Stimulated activated CD8-positive, alpha-beta memory T cell treated with anti-CD3 and anti-CD28 coated beads, Interleukin-7, amount 100 ng/mL, for 48 hours (primary cell): ENCODE measurements at regions not wholly inside any gene's neighbourhood (a gene's known extent, or its start where the extent isn't known, plus 50 kb on each side); places are given as distances from the start of the nearest gene placed in this dataset.
"Not testable (repeated sequence)": the region's sequence is repeated elsewhere in the genome, so short reads cannot be mapped to it uniquely, and the experiment has no call there.

Experiments used
- DNase-seq, 2 donors: peaks; one replicate each; pipeline ENCODE4 v3.0.0-alpha.2; 2020; ENCODE audit warnings: low read depth in 1 of 2; ENCODE audit errors: extremely low read depth in 1 of 2

DNA sequence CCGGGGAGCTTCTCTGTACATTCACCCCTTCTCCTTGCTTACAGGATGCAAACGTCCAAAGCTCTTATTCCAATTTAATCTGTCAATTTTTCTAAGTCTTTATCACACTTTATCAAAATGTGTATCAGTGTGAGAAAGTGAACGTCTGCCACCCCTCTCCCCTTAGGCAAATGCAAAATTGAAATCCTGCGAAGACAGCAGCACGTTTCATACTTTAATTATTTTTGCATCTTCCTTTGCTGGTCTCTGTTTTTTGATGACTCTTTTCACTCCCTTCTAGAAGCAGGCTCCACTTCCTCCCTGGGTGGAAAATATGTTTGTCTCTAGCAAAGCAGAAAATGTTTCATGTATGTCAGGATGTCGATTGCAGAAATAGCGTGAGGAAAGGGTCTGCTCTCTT, 576.5 kb upstream of the BRINP1 start:
- DNase-seq: no peak

- no peak for DNase-seq
Observed at GRCh38 chr9:119941091-119941490, 571.9 kb upstream of the BRINP1 start.

- no peak for DNase-seq
Observed at GRCh38 chr9:119938871-119939270, 569.6 kb upstream of the BRINP1 start.

DNA sequence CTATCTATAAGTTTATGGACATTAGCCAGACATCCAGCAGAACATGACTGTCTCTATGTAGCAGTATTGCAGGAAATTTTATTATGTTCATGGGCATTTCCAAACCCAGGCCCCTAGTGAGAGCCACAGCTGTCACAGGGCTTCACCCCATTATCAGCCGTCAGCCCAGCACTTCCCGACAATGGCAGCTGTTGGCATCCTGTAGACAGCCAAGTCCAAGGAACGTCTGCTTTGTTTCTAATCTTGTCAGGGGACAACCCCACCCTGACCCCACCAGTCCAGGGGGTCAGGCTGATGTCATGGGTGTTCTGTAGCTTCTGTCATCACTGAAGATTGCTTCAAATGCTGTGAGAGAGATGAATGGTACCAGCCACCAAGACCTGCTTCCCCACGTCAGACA, 565.3 kb upstream of the BRINP1 start:
- no peak for DNase-seq

DNA sequence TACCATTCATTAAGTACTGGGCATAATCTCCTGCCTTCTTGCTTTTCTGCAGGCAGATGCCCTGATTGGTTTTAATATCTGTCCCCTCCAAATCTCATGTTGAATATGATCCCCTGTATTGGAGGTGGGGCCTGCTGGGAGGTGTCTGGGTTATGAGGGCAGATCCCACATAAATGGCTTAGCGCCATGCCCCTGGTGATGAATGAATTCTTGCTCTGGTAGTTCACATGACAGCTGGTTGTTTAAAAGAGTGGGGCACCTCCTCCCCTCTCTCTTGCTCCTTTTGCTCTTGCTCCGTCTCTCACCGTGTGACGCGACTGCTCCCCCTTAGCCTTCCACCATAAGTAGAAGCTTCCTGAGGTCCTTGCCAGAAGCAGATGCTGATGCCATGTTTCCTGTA, 564.0 kb upstream of the BRINP1 start:
- DNase-seq: no peak

DNA sequence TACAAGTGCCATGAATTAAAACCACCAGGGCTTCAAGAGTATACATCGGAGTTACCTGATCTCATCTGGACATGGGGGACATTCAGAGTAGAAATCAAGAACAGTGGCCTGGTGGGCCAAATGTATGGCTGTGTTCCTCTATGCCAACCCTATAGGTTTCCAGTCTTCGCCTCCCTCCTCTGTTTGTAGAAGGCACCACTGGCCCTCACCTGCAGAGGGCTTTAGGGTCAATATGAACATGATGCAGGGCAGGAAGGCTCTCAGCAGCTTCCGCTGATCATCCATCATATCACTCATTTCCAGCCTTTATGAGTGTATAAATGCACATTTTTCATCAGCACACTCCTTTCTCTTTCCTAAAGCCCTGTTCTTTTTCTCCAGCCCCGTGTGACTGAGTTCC, 555.5 kb upstream of the BRINP1 start:
- no peak for DNase-seq

DNA sequence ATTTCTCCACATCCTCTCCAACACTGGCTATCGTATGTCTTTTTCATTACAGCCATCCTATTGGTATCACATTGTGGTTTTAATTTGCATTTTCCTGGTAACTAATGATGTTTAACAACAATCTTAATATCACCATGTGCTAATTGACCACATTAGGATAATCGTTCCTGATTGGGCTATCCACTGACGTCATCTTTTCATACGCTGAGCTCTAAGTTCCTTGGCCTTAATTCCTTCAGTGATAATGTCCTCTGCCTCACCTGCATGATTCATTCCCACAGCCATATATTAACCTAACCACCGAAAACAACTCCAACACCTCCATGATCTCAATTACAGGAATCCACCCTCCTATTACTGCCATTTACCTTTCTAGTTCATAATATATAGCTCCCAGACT, 547.9 kb upstream of the BRINP1 start:
- DNase-seq: no peak

DNA sequence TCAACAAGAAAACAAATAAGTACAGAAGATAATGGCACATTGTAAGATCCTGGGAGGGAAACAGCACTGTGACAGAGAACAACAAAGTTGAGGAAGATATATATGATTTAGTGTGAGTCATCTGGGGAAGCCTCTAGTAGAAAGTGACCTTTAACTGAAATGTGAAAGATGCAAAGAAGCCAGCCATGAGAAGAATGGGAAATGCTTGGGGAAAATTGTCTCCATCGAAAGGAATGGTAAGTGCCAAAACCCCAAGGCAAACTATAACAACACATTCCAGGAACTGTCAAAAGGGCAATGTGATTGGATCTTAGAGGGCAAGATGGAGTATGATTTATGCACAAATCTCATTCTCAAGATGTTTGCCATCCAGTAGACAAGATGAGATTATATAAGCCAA, 537.8 kb upstream of the BRINP1 start:
- no peak for DNase-seq

GRCh38 chr9:119905724-119906123, 536.5 kb upstream of the BRINP1 start:
- no peak for DNase-seq

- no peak for DNase-seq
Observed at GRCh38 chr9:119903851-119904250, 534.6 kb upstream of the BRINP1 start.

DNA sequence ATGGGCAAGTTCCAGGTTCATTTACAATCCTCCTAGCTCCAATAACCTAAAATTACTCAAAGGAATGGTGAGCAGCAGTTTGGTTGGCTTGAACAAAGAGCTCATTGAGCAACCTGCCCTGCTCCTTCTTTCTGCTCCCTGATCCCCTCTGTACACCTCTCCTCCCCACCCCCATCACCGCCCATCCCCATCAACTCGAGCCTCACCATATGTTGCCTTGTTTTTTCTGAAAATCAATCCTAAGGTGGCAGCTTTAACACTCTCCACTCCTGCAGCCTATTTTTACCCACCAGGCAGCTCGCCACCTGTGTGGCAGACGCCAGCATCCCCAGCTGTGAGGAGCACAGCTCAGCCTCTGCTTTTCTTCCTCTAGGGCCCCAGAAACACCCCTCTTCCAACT, 533.4 kb upstream of the BRINP1 start:
- no peak for DNase-seq

GRCh38 chr9:119898316-119898715, 529.1 kb upstream of the BRINP1 start:
- DNase-seq: no peak

- no peak for DNase-seq
Observed at GRCh38 chr9:119884438-119884837, 515.2 kb upstream of the BRINP1 start.

DNA sequence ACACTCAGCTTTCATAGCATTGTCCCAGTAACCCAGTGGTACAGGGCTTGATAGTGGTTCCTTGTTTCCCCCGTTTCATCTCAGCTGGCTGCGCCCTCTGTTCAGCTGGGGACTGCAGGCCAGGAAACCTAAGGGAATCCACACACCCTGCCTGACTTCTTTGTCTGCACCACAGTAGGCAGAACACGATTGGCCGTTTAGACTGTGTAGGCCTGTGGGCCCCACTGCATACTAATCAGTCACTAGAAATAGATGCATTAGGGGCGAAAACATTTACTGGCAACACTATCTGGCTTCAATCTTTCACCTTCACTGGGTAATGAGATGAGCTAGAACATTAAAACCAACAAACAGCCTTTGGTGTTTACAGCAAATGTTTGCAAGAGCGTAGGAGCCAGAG, 512.7 kb upstream of the BRINP1 start:
- no peak for DNase-seq

DNA sequence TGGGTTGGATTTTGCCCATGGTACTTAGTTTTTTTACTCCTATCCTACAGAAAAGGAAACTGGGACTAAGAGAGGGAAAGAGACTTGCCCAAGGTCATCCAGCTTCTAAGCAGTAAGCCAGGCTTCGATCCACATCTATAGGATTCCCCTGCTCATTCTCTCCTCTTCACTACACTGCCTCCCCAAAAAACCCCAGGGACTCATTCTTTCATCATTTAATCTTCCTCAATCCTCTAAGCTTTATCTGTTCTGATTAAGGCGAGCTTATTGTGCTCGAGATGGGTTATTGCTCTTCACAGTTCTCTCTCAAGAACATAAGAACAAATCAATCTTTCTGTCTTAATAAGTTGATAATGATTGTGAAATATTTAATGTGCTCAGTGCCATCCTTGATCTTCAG, 511.1 kb upstream of the BRINP1 start:
- DNase-seq: no peak

GRCh38 chr9:119877306-119877705, 508.1 kb upstream of the BRINP1 start:
- no peak for DNase-seq

DNA sequence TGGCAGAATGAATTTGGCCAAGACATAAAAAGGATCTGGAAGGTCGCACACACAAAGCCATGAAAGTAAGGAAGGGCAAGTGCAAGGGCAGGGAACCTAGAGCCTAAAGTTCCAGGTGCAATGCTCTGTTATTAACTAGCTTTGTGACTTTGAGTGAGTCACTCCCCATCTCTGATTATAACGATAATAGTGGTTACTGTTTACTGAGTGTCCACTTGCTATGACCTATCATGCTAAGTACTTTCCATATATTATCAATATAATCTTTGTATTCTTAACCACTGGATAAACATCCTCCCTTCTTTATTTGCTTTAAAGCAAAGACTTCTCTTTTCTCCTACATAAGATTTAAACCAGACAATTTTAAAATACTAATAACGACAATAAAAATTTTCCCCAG, 504.6 kb upstream of the BRINP1 start:
- DNase-seq: no peak

- not testable (repeated sequence) for DNase-seq
Observed at GRCh38 chr9:119870251-119870650, 501.0 kb upstream of the BRINP1 start.

- DNase-seq: no peak
Observed at GRCh38 chr9:119868694-119869093, 499.5 kb upstream of the BRINP1 start.

GRCh38 chr9:119861842-119862241, 492.6 kb upstream of the BRINP1 start:
- no peak for DNase-seq

DNA sequence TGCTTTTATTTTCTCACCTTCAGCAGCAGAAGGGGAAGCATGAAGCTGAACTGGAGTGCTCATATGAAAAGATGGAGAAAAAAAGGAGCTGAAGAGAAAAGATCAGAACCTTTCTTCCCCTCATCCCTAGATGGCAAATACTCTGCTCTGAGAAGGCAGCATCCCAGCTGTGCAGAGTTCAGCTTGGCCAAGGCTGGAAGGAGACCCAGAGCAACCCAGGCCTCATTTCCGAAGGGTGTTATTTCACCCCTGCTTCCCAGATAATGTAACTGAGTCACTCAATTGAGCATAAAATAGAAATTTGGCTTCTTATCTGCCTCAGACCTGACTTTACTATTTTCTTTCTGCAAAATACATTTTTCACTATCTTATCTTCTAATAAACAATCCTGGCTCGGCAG, 489.9 kb upstream of the BRINP1 start:
- DNase-seq: no peak

DNA sequence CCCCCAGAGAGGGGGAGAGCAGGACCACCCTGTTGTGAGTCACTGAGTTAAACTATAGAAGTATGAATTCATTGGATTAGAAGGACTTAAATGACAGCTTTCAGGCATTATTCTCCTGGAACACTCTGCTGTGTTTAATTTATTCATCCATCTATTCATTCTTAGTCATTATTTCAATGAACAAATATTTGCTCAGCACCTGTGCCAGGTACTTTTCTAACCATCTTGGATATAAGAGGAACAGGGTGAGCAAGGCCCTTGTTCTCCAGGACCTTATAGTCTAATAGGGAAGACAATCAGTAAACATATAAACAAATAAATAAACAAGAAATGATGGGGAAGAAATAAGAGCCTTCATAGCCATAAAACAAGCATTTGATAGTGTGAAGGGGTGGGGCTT, 483.9 kb upstream of the BRINP1 start:
- no peak for DNase-seq

DNA sequence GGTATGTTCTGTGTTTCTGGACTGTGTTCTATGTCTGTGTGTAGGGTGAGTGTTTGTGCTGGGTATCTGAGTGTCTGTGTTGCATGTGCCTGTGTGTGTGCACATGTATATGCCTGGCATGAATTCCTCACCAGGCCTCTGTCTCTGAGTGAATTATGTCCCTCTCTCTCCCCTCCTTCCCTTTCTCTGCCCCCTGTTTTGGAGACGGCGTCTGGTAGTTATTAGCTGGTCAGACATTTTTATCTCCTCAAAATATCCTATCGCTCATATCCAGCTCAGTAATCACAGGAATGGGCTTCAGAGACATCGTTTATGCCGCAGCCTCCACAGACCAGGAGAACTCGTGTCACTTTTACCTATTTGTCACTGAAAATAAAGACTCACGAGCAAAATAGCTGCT, 483.2 kb upstream of the BRINP1 start:
- DNase-seq: no peak

DNA sequence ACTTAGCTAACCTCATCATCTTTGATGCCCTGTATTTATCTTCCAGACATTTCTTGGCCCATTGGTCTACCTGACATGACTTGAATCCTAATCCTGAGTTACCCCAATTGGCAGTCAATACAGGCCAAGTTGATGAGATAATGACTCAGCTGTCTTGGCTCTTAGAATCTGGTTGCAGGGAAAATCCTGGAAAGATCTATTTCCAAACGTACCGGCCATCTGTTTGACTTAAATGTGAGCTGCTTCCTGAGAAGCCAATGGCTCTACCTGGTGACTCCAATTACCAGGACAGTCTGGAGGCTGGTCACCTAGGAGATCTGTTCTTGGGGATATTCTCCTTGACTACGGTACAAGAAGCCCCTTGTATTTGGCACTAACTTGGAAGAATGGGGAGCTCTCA, 475.2 kb upstream of the BRINP1 start:
- no peak for DNase-seq
